ENCODE measurements at regions not wholly inside any gene's neighbourhood (a gene's known extent, or its start where the extent isn't known, plus 50 kb on each side); places are given as distances from the start of the nearest gene placed in this dataset.

- Histone ChIP-seq H3K4me1 (ENCODE audit: control insufficient read depth in 1 of 2, low read depth in 2 of 2) (no peaks in the 10 kb centered on the region), H3K4me3 (no peak overlapping the region), H3K27ac (no peak overlapping the region), H3K36me3 (no peaks in the 10 kb centered on the region), H3K9me3 (no peaks in the 10 kb centered on the region), H3K27me3 (replicated peaks; ENCODE audit: insufficient read depth) (no peaks in the 10 kb centered on the region)
- DNase-seq (ENCODE audit: low spot score) (no peak), ATAC-seq (ENCODE audit: insufficient number of reproducible peaks, low FRiP score, low read depth) (no peak)
- no peak for TF ChIP-seq CTCF (IDR thresholded peaks at IDR 0.05)
Observed at GRCh38 chr12:11535127-11535526, 114.3 kb upstream of the ETV6 start.

- no peak overlapping the region for H3K27ac ChIP-seq
- no peak for TF ChIP-seq CTCF (IDR thresholded peaks at IDR 0.05)
- no peaks in the 10 kb centered on the region for H3K36me3 ChIP-seq
- H3K9me3 ChIP-seq = no peaks in the 10 kb centered on the region
- ATAC-seq (ENCODE audit: insufficient number of reproducible peaks, low FRiP score, low read depth) = no peak
- DNase-seq (ENCODE audit: low spot score) = no peak
- H3K27me3 ChIP-seq (replicated peaks; ENCODE audit: insufficient read depth) = no peaks in the 10 kb centered on the region
- no peak overlapping the region for H3K4me3 ChIP-seq
- H3K4me1 ChIP-seq (ENCODE audit: control insufficient read depth in 1 of 2, low read depth in 2 of 2) = no peaks in the 10 kb centered on the region
Observed at GRCh38 chr12:11539156-11539555, 110.3 kb upstream of the ETV6 start.

- no peak overlapping the region for H3K4me3 ChIP-seq
- DNase-seq (ENCODE audit: low spot score) (no peak), ATAC-seq (ENCODE audit: insufficient number of reproducible peaks, low FRiP score, low read depth) (no peak)
- no peaks in the 10 kb centered on the region for H3K36me3 ChIP-seq
- H3K27me3 ChIP-seq (replicated peaks; ENCODE audit: insufficient read depth) = no peaks in the 10 kb centered on the region
- H3K9me3 ChIP-seq = no peaks in the 10 kb centered on the region
- TF ChIP-seq CTCF (IDR thresholded peaks at IDR 0.05) = no peak
- H3K27ac ChIP-seq = no peak overlapping the region
- H3K4me1 ChIP-seq (ENCODE audit: control insufficient read depth in 1 of 2, low read depth in 2 of 2) = peaks cover 0 to 3% of the 10 kb centered on the region in 2 donors
Observed at GRCh38 chr12:11540156-11540555, 109.3 kb upstream of the ETV6 start.

- Histone ChIP-seq H3K9me3 (no peaks in the 10 kb centered on the region), H3K27me3 (replicated peaks; ENCODE audit: insufficient read depth) (no peaks in the 10 kb centered on the region), H3K36me3 (no peaks in the 10 kb centered on the region), H3K4me3 (no peak overlapping the region), H3K27ac (no peak overlapping the region), H3K4me1 (ENCODE audit: control insufficient read depth in 1 of 2, low read depth in 2 of 2) (peaks cover 0 to 9% of the 10 kb centered on the region in 2 donors)
- no peak for ATAC-seq (ENCODE audit: insufficient number of reproducible peaks, low FRiP score, low read depth)
- no peak for TF ChIP-seq CTCF (IDR thresholded peaks at IDR 0.05)
- DNase-seq (ENCODE audit: low spot score) = no peak
Observed at GRCh38 chr12:11540615-11541310, 108.7 kb upstream of the ETV6 start.

- Histone ChIP-seq H3K36me3 (no peaks in the 10 kb centered on the region), H3K4me3 (no peak overlapping the region), H3K27ac (no peak overlapping the region), H3K9me3 (no peaks in the 10 kb centered on the region), H3K27me3 (replicated peaks; ENCODE audit: insufficient read depth) (no peaks in the 10 kb centered on the region), H3K4me1 (ENCODE audit: control insufficient read depth in 1 of 2, low read depth in 2 of 2) (peaks cover 5 to 12% of the 10 kb centered on the region in 2 donors)
- TF ChIP-seq CTCF (IDR thresholded peaks at IDR 0.05) = no peak
- no peak for ATAC-seq (ENCODE audit: insufficient number of reproducible peaks, low FRiP score, low read depth)
- no peak for DNase-seq (ENCODE audit: low spot score)
Observed at GRCh38 chr12:11542599-11542998, 106.9 kb upstream of the ETV6 start.
